Astrocyte of the hippocampus (primary cell): ENCODE measurements at regions not wholly inside any gene's neighbourhood (a gene's known extent, or its start where the extent isn't known, plus 50 kb on each side); places are given as distances from the start of the nearest gene placed in this dataset.
"Not testable (repeated sequence)": the region's sequence is repeated elsewhere in the genome, so short reads cannot be mapped to it uniquely, and the experiment has no call there.

ENCODE experiments used
- DNase-seq: peaks from one replicate; pipeline ENCODE4 v3.0.0; 2011; ENCODE audit warnings: low read depth, low spot score

DNA sequence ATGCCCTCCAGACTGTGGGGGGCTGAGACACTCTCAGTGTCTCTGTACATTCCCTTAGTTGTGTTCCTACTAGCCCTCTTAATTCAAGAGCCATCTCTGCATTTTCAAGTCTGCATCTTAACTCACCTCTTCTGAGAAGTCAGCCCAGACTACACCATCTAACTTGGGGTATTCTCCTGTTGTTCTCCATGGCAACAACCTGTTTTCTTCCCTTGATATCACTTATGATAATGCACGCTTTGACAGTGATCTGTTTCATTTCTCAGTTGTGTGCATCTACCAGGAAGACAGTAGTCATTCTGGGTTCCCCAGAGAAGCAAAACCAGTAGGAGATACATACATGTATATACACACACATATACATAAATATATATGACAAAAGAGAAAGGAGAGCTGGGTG, 707.3 kb upstream of the IGFBP3 start:
- no peak for DNase-seq

DNA sequence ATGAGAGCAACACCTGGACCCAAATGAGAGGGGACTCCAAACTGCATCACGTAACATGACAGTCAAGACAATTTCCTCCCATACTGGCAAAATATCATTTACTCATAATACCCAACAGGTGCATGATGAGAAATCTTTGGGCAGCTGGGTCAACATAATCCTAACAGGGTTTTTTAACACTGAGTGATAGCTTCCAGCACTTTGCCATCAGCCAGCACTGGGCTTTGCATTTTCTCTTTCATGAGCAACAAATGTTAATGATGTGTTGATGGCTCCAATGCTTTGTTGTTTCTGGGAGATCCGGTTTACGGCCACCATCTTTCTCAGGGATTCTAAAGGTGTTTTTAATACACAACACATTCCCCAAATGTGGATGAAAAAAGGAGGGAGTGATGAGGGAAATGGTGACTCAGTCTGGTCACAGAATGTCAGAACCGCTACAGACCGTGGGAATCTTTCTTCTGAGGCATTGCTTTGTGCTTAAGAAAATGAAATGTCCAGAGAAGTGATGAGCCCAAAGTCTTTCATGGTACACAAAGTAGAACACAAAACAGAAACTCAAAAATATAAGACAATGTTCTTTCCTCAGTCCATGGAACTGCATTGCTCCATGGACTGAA, 705.7 kb upstream of the IGFBP3 start:
- peak; percentile 21 for DNase-seq

DNA sequence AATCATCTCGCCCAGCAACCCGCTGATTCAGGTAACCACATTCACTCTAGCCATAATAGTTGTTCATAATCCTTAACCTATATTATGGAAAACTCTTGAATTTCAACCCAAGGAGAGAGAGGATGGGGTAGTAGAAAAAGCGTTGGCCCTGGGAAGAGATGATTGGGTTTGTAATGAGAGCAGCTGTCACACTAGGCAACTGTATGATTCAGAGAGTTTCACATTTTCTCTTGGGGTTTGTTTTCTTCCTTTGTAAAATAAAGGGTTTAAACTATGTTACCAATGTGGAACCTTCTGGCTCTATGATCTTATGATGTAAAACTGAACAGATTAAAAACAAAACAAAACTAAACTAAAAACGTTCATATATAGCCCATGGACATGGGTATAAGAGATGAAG, 705.2 kb upstream of the IGFBP3 start:
- DNase-seq = no peak

DNA sequence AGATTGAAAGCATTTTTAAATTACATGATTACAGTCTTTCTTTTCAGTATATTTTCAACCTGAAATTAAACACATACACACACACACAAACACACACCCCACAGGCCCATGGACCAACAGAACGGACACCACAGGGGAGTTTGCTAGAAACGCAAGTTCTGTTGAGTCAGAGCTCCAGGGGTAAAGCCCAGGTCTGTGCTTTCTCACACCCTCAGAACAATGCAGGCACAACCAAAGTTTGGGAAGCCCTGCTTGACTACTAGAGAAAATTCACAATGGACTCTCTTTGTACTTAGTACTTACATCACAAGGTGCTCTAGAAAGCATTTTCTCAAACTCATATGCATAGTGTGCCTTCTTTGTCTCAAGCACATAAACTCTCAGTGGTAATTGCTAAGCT, 704.0 kb upstream of the IGFBP3 start:
- no peak for DNase-seq

DNA sequence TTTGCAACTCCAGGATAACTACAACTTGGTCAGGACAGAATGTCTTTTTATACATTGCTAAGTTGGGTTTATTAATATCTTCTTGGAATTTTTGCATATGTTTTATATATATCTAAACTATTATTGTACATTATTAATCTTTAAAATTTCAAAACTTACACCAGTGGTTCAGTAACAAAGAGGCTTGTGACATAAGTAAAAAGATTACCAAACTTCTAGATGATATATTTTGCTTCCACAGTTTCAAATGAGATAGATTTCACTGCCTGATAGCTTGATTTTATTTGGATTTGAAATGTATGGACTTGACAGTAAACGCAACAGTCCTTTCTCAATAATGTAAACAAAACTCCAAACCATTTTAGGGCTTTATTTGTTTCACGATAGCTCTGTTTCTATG, 701.2 kb upstream of the IGFBP3 start:
- DNase-seq = no peak

- peak; percentile 2 for DNase-seq
Observed at GRCh38 chr7:46619723-46620310, 698.7 kb upstream of the IGFBP3 start.

GRCh38 chr7:46616636-46617035, 695.6 kb upstream of the IGFBP3 start:
- DNase-seq = peak; percentile 12

- DNase-seq = no peak
Observed at GRCh38 chr7:46613551-46613950, 692.5 kb upstream of the IGFBP3 start.

DNA sequence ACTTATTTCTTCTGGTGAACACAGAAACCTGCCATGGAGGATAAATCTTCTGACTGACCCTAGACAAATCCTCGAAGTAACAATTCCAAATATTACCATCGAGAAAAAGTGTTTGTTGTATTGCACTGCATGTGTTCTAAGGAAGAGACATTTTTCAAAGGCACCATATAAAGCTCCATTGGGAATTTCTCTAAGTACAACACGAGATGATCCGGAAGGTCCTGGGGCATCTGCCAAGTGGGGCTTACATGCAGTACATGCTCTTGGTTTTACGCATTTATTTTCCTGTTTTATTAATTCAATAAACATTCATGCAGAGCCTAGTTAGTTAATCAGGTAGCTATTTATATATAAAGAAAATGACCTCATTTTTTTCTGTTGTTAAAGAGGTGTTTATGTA, 692.0 kb upstream of the IGFBP3 start:
- no peak for DNase-seq

- no peak for DNase-seq
Observed at GRCh38 chr7:46611508-46611907, 690.4 kb upstream of the IGFBP3 start.

DNA sequence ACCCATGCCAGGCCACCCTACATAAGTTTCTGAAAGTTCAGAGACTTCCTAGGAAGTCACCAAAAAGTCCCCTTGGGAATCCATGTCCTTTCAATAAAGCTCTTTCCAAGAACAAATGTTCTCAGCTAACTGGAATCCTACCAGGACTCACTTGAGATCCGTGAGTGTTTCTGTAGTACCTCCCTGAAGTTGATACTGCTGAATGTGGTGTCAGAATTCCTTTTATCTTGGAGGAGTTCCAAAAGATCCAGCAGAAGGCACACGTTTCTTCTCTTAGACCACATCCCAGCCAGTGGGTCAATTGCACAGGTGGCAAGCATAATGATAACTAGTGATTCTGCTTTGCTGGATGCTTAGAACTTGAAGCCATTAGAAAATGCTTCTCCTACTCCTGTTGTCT, 689.7 kb upstream of the IGFBP3 start:
- DNase-seq = no peak

GRCh38 chr7:46607176-46607575, 686.1 kb upstream of the IGFBP3 start:
- no peak for DNase-seq

- DNase-seq = no peak
Observed at GRCh38 chr7:46606761-46607160, 685.7 kb upstream of the IGFBP3 start.

DNA sequence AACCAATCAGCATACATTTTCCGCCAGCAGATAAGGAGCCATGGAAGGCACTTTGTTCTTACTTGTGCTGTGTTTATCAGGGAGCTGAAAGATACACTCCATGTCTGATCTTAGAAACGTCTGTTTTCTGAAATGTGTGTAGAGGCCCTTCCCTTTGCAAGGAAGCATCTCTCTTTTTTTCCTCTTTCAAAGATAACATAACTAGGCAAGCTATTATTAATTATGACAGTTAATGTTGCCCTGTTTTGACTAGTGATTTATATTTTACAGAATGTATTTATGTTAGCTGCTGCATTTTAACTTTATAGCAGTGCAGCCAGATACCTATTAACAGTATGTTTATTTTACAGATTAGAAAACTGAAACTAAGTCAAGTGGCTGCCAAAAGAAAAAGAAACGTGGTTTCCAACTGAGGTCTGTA, 683.2 kb upstream of the IGFBP3 start:
- DNase-seq = peak; percentile 30

DNA sequence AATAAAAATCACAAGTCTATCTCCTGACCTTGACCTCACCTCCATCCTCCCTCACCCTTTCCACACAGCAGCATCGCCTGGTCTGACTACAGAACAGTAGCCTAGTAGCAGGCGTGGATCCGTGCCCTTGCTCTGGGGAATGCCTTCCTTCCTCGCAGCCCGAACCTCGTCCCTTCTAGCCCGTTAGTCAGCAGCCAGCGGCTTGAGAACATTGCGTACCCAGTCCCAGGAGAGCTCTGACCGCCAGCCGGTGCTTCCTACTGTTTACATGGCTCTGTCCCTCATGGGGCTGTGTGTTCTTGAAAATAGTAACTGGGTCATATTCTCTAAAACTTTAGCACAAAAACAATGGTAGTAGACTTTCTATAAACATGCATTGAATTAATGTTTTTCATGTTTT, 682.7 kb upstream of the IGFBP3 start:
- DNase-seq = peak; percentile 43

DNA sequence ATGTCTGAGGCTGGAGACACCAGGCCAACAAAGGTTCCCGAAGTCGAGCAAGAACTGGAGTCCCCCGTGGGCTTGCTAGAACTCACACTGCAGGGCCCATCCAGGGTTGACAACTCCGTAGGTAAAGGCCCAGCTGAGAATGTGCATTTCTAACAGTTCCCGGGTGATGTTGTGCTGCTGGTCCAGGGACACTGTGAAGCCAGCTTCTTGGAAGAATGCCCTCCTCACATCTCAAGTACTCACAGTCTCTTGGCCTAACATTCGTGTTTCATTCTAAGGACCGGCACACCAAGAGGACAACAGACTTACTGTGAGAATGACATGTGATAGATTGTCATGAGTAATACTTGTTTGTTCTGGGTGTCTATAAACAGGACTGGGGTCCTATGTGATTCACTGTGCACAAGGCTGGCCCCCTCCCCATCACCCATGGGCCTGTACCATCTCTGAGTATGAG, 682.3 kb upstream of the IGFBP3 start:
- DNase-seq = no peak

DNA sequence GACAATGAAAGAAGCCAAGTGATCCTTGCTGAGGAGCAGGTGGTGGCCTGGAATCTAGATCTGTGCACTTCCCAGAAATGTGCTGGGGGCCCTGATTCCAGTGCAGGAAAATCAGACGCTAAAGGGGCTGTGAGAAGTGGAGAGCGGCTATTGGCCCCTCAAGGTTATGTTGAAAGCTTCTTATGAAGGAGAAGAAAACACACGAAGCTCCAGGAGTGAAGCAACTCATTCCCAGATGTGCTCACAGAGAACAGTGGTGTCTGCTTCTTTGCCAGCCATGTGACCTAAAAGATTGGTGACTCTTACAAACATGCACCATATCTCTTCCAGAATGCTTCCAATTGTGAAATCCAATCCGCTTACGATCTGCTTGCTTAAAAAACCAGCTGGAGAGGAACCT, 679.3 kb upstream of the IGFBP3 start:
- DNase-seq = no peak

DNA sequence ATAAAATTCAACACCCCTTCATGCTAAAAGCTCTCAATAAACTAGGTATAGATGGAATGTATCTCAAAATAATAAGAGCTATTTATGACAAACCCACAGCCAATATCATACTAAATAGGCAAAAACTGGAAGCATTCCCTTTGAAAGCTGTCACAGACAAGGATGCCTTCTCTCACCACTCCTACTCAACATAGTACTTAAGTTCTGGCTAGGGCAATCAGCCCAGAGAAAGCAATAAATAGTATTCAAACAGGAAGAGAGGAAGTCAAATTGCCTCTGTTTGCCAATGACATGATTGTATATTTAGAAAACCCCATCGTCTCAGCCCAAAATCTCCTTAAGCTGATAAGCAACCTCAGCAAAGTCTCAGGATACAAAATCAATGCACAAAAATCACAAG, 673.8 kb upstream of the IGFBP3 start:
- DNase-seq = not testable (repeated sequence)

DNA sequence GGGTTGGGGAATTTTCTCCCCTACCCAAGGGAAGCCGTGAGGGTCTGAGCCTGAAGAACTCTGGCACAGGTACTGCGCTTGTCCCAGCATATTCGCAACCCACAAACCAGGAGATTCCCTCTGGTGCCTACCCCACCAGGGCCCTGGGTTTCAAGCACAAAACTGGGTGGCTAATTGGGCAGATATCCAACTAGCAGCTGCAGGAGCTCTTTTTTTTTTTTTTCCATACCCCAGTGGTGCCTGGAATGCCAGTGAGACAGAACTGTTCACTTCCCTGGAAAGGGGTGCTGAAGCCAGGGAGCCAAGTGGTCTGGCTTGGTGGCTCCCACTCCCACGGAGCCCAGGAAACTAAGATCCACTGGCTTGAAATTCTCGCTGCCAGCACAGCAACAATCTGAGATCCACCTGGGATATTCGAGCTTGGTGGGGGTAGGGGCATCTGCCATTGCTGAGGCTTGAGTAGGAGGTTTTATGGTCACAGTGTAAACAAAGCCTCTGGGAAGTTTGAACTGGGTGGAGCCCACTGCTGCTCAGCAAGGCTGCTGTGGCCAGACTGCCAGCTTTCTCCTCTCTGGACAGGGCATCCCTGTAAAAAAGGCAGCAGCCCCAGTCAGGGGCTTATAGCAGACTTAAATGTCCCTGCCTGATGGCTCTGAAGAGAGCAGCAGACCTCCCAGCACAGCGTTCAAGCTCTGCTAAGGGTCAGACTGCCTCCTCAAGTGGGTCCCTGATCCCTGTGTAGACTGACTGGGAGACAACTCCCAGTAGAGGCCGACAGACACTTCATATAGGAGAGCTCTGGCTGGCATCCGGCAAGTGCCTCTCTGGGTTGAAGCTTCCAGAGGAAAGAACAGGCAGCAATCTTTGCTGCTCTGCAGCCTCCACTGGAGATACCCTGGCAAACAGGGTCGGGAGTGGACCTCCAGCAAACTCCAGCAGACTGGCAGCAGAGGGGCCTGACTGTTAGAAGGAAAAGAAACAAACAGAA, 670.1 kb upstream of the IGFBP3 start:
- peak; percentile 25 for DNase-seq

DNA sequence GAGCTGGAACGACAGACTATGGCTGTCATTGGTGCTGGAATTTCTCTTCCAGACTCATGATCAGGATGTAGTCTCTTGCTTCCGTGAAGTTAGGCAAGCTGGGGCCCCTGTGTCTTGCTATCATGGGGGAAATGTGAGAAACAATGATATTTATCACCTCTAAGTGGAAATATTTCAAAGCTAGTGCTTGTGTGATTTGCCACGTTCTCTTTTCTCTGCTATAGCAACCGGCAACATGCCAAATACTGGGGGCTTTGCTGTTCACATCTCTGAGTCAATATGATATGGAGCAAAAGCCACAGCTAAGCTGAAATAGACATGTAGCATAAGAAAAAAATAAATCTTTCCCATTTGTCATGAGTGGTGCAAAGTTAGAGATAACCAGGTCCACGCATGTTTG, 668.2 kb upstream of the IGFBP3 start:
- no peak for DNase-seq

- no peak for DNase-seq
Observed at GRCh38 chr7:46586406-46586805, 665.3 kb upstream of the IGFBP3 start.

- DNase-seq = no peak
Observed at GRCh38 chr7:46583656-46584055, 662.6 kb upstream of the IGFBP3 start.

DNA sequence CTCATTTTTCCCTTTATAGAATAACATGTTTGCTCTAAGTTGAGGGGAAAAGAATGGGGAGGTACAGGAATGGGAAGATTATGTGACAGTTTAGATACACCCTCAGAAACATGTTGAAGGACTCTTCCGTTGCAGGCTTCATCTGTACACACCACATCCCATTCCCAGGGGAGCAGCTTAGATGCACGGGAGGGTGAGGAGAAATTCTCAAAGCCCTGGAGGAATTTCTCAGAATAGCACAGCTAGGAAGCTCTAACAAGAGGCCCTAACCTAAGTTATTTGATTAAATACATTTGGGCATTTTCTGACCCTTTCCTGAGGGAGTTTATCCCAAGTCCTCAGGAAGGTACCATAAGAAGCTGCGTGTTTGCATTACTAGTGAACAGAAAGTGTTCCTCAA, 660.2 kb upstream of the IGFBP3 start:
- DNase-seq = no peak
